ENCODE measurements at regions not wholly inside any gene's neighbourhood (a gene's known extent, or its start where the extent isn't known, plus 50 kb on each side); places are given as distances from the start of the nearest gene placed in this dataset.

DNA sequence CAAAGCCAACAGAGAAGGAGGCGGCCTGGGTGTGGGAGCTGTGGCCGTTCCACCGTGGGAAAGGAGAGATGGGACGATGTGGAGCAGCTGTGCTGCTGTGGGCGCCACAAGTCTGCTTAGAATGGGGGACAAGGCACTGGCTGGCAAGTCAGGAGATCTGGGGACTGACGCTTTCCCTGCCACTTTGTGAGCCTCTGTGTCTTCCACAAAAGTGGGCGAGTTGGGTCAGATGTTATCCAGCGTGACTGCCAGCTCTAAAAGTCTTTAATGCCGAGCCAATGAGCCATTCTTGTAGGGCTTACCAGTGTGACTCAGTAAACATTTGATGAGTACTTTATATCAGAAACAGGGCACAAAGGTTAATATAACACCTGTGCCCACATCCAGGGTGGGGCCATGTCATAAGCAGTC is 113.6 kb upstream of the MGAT5 start:
- Histone ChIP-seq H3K79me2 (ENCODE audit: insufficient read depth) (peaks cover 27% of the 10 kb centered on the region; the same call in 1 of the 2 replicates), H3K9me2 (no peaks in the 10 kb centered on the region), H3K9me3 (no peaks in the 10 kb centered on the region), H3K4me2 (no peak overlapping the region), H2AFZ (ENCODE audit: low read depth) (no peak overlapping the region), H3K9ac (no peak overlapping the region), H4K20me1 (ENCODE audit: insufficient read depth) (no peaks in the 10 kb centered on the region), H3K36me3 (replicated peaks in 1 of 2; ENCODE audit: control insufficient read depth in 1 of 2, insufficient read depth in 2 of 2, low read length in 1 of 2) (no peaks in the 10 kb centered on the region), H3K27ac (ENCODE audit: low read depth in 2 of 2, low read length in 1 of 2) (no peak overlapping the region), H3F3A (replicated peaks; ENCODE audit: insufficient read depth) (peaks cover 16% of the 10 kb centered on the region), H3K4me3 (ENCODE audit: low read depth in 2 of 2, low read length in 1 of 2) (no peak overlapping the region), H3K4me1 (ENCODE audit: control insufficient read depth in 1 of 2, insufficient read depth in 2 of 2, low read depth in 1 of 2, low read length in 1 of 2) (peaks cover 19 to 28% of the 10 kb centered on the region in 2 experiments; a peak in 3 of 4 replicates), H3K27me3 (ENCODE audit: insufficient read depth) (no peaks in the 10 kb centered on the region)
- 95% methylated on average over 9 of the region's 9 CpGs for WGBS (ENCODE audit: low lambda C conversion rate)
- ChIA-PET POLR2A (no interaction called here), CTCF (interaction anchor here (0.7 to 1.8 kb wide), 4 partner anchors 22 to 106 kb away, joined by 3 to 7 read pairs (median 4); no protein-coding TSS in a partner anchor)
- TF ChIP-seq GATA2 (CRISPR knock-in tag; IDR thresholded peaks at IDR 0.05) (no peak), REST (IDR thresholded peaks at IDR 0.05; ENCODE audit: low read depth, low read length) (no peak)
- TF ChIP-seq, protein P1, sequence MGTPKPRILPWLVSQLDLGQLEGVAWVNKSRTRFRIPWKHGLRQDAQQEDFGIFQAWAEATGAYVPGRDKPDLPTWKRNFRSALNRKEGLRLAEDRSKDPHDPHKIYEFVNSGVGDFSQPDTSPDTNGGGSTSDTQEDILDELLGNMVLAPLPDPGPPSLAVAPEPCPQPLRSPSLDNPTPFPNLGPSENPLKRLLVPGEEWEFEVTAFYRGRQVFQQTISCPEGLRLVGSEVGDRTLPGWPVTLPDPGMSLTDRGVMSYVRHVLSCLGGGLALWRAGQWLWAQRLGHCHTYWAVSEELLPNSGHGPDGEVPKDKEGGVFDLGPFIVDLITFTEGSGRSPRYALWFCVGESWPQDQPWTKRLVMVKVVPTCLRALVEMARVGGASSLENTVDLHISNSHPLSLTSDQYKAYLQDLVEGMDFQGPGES (IDR thresholded peaks at IDR 0.05; ENCODE audit: low read depth, low read length): no peak
- TF ChIP-seq, protein P2, sequence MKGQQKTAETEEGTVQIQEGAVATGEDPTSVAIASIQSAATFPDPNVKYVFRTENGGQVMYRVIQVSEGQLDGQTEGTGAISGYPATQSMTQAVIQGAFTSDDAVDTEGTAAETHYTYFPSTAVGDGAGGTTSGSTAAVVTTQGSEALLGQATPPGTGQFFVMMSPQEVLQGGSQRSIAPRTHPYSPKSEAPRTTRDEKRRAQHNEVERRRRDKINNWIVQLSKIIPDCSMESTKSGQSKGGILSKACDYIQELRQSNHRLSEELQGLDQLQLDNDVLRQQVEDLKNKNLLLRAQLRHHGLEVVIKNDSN (IDR thresholded peaks at IDR 0.05; ENCODE audit: borderline replicate concordance, low read depth): no peak
- no peak for DNase-seq

GRCh38 chr2:134141598-134142340 is 112.1 kb upstream of the MGAT5 start:
- Histone ChIP-seq H3K27me3 (ENCODE audit: insufficient read depth) (no peaks in the 10 kb centered on the region), H3F3A (replicated peaks; ENCODE audit: insufficient read depth) (peaks cover 14% of the 10 kb centered on the region), H3K4me1 (ENCODE audit: control insufficient read depth in 1 of 2, insufficient read depth in 2 of 2, low read depth in 1 of 2, low read length in 1 of 2) (peaks cover 20 to 29% of the 10 kb centered on the region in 2 experiments; a peak in 3 of 4 replicates), H3K27ac (ENCODE audit: low read depth in 2 of 2, low read length in 1 of 2) (no peak overlapping the region), H3K36me3 (replicated peaks in 1 of 2; ENCODE audit: control insufficient read depth in 1 of 2, insufficient read depth in 2 of 2, low read length in 1 of 2) (no peaks in the 10 kb centered on the region), H3K4me2 (no peak overlapping the region), H3K9me2 (no peaks in the 10 kb centered on the region), H3K79me2 (ENCODE audit: insufficient read depth) (peaks cover 26% of the 10 kb centered on the region; the same call in 1 of the 2 replicates), H3K9me3 (no peaks in the 10 kb centered on the region), H3K9ac (no peak overlapping the region), H2AFZ (ENCODE audit: low read depth) (no peak overlapping the region), H4K20me1 (ENCODE audit: insufficient read depth) (no peaks in the 10 kb centered on the region), H3K4me3 (ENCODE audit: low read depth in 2 of 2, low read length in 1 of 2) (no peak overlapping the region)
- TF ChIP-seq JUND (IDR thresholded peaks at IDR 0.05) (no peak), NRF1 (IDR thresholded peaks at IDR 0.05; ENCODE audit: low read depth, low read length) (no peak), EZH2phosphoT487 (IDR thresholded peaks at IDR 0.05; ENCODE audit: borderline replicate concordance, low read depth) (no peak), FOXJ3 (CRISPR knock-in tag; IDR thresholded peaks at IDR 0.05) (no peak), ELF1 (IDR thresholded peaks at IDR 0.05) (no peak), CHD2 (IDR thresholded peaks at IDR 0.05; ENCODE audit: low read length, partially characterized antibody) (no peak), REST (IDR thresholded peaks at IDR 0.05; ENCODE audit: low read depth, low read length) (no peak)
- TF ChIP-seq, protein P1 (IDR thresholded peaks at IDR 0.05; ENCODE audit: low read depth, low read length): no peak
- 88% methylated on average over 6 of the region's 6 CpGs for WGBS (ENCODE audit: low lambda C conversion rate)
- ChIA-PET POLR2A (interaction anchor here (0.6 kb wide), 2 partner anchors 391 to 531 kb away, joined by 3 to 4 read pairs; no protein-coding TSS in a partner anchor), CTCF (interaction anchor here (1.8 kb wide), 1 partner anchor 23 kb away, joined by 7 read pairs; no protein-coding TSS in a partner anchor)
- DNase-seq: no peak
